H9 (cell line): ENCODE measurements at regions not wholly inside any gene's neighbourhood (a gene's known extent, or its start where the extent isn't known, plus 50 kb on each side); places are given as distances from the start of the nearest gene placed in this dataset.

Experiments used
- DNase-seq: peaks from one replicate; pipeline ENCODE4 v3.0.0-alpha.2; 2017
- H2AFZ ChIP-seq: one replicate; pipeline ENCODE4 v1.6.1; 2013; ENCODE audit warnings: mild to moderate bottlenecking, low read length, control low read depth, moderate library complexity
- H2AK5ac ChIP-seq: 2 replicates; pipeline ENCODE4 v1.6.1; 2013; ENCODE audit warnings: low read length, control low read depth, mixed read lengths; ENCODE audit not compliant: insufficient read length
- H2BK120ac ChIP-seq: one replicate; pipeline ENCODE4 v1.6.1; 2013; ENCODE audit warnings: low read depth, mild to moderate bottlenecking, low read length, control low read depth, inconsistent platforms; ENCODE audit not compliant: poor library complexity, severe bottlenecking
- H2BK12ac ChIP-seq: 2 replicates; pipeline ENCODE4 v1.6.1; 2013; ENCODE audit warnings: low read length, control low read depth, mixed read lengths, low read depth; ENCODE audit not compliant: insufficient read length
- H2BK15ac ChIP-seq: 2 replicates; pipeline ENCODE4 v1.6.1; 2013; ENCODE audit warnings: low read depth, low read length, control low read depth
- H2BK20ac ChIP-seq: one replicate; pipeline ENCODE4 v1.6.1; 2013; ENCODE audit warnings: low read depth, mild to moderate bottlenecking, low read length, control low read depth, inconsistent platforms; ENCODE audit not compliant: poor library complexity, severe bottlenecking
- H2BK5ac ChIP-seq: 2 replicates; pipeline ENCODE4 v1.6.1; 2013; ENCODE audit warnings: low read length, control low read depth, mixed read lengths; ENCODE audit not compliant: insufficient read length
- H3K14ac ChIP-seq: 2 replicates; pipeline ENCODE4 v1.6.1; 2013; ENCODE audit warnings: low read length, control low read depth; ENCODE audit not compliant: insufficient read depth
- H3K18ac ChIP-seq: 2 replicates; pipeline ENCODE4 v1.6.1; 2013; ENCODE audit warnings: low read depth, mild to moderate bottlenecking, mixed read lengths, low read length, control low read depth; ENCODE audit not compliant: insufficient read length
- H3K23ac ChIP-seq: 2 replicates; pipeline ENCODE4 v1.6.1; 2013; ENCODE audit warnings: low read length, control low read depth, mixed read lengths, low read depth; ENCODE audit not compliant: insufficient read length
- H3K23me2 ChIP-seq: 2 replicates; pipeline ENCODE4 v1.6.1; 2013; ENCODE audit warnings: low read depth, mild to moderate bottlenecking, mixed read lengths, low read length, control low read depth; ENCODE audit not compliant: insufficient read length, poor library complexity, severe bottlenecking
- H3K27ac ChIP-seq: 2 replicates; pipeline ENCODE4 v1.5.1; 2013; ENCODE audit warnings: low read length, control low read depth, mixed read lengths, low read depth; ENCODE audit not compliant: insufficient read length
- H3K27me3 ChIP-seq: 2 replicates; pipeline ENCODE4 v1.6.1; 2013; ENCODE audit warnings: low read length, control low read depth, inconsistent platforms; ENCODE audit not compliant: insufficient read depth
- H3K4ac ChIP-seq: 2 replicates; pipeline ENCODE4 v1.6.1; 2013; ENCODE audit warnings: low read depth, mild to moderate bottlenecking, control low read depth, inconsistent platforms, low read length, moderate library complexity
- H3K4me1 ChIP-seq: 2 replicates; pipeline ENCODE4 v1.6.1; 2013; ENCODE audit warnings: low read length, control low read depth, inconsistent platforms; ENCODE audit not compliant: insufficient read depth
- H3K4me2 ChIP-seq: 2 replicates; pipeline ENCODE4 v1.6.1; 2013; ENCODE audit warnings: low read length, control low read depth, mixed read lengths; ENCODE audit not compliant: insufficient read length, insufficient read depth
- H3K56ac ChIP-seq: 2 replicates; pipeline ENCODE4 v1.6.1; 2013; ENCODE audit warnings: low read depth, mild to moderate bottlenecking, mixed read lengths, low read length, control low read depth; ENCODE audit not compliant: insufficient read length
- H3K79me1 ChIP-seq: 2 replicates; pipeline ENCODE4 v1.6.1; 2013; ENCODE audit warnings: low read depth, mild to moderate bottlenecking, moderate library complexity, low read length, control low read depth, inconsistent platforms; ENCODE audit not compliant: insufficient read depth, poor library complexity, severe bottlenecking
- H3K79me2 ChIP-seq: 2 replicates; pipeline ENCODE4 v1.6.1; 2013; ENCODE audit warnings: low read length, control low read depth, inconsistent platforms; ENCODE audit not compliant: insufficient read depth
- H3K9ac ChIP-seq: 2 replicates; pipeline ENCODE4 v1.6.1; 2013; ENCODE audit warnings: low read length, control low read depth, mixed read lengths; ENCODE audit not compliant: insufficient read length; ENCODE audit errors: extremely low read depth
- H3K9me3 ChIP-seq: one replicate; pipeline ENCODE4 v1.6.1; 2013; ENCODE audit warnings: low read depth, low read length, inconsistent platforms; ENCODE audit not compliant: control insufficient read depth
- H3T11ph ChIP-seq: one replicate; pipeline ENCODE4 v1.6.1; 2013; ENCODE audit warnings: mild to moderate bottlenecking, low read length, control low read depth, inconsistent platforms
- H4K20me1 ChIP-seq: one replicate; pipeline ENCODE4 v1.6.1; 2013; ENCODE audit not compliant: control insufficient read depth, insufficient read length, insufficient read depth
- H4K5ac ChIP-seq: 2 replicates; pipeline ENCODE4 v1.6.1; 2013; ENCODE audit warnings: low read depth, mild to moderate bottlenecking, mixed read lengths, low read length, control low read depth; ENCODE audit not compliant: insufficient read length
- H4K8ac ChIP-seq: replicated peaks from 2 replicates; pipeline ENCODE4 v1.6.1; 2013; ENCODE audit warnings: low read length, control low read depth, mixed read lengths, low read depth; ENCODE audit not compliant: insufficient read length
- H4K91ac ChIP-seq: 2 replicates; pipeline ENCODE4 v1.6.1; 2013; ENCODE audit warnings: low read depth, mild to moderate bottlenecking, moderate library complexity, mixed read lengths, low read length, control low read depth; ENCODE audit not compliant: insufficient read length
- H3K27ac Mint-ChIP-seq, 3 experiments: 2 replicates in 2 of 3; 3 replicates in 1 of 3; pipeline ENCODE4 v1.8.0; 2020 to 2021; ENCODE audit warnings: mixed read lengths in 3 of 3, mild to moderate bottlenecking in 1 of 3, moderate library complexity in 1 of 3
- H3K27me3 Mint-ChIP-seq: 2 replicates; pipeline ENCODE4 v1.8.0; 2021; ENCODE audit warnings: low read depth, mild to moderate bottlenecking, moderate library complexity, mixed read lengths
- H3K36me3 Mint-ChIP-seq, 3 experiments: 2 replicates in 2 of 3; 3 replicates in 1 of 3; pipeline ENCODE4 v1.8.0; 2020 to 2021; ENCODE audit warnings: low read depth in 3 of 3, mixed read lengths in 3 of 3; ENCODE audit not compliant: insufficient read depth in 1 of 3
- H3K4me1 Mint-ChIP-seq, 2 experiments: 2 replicates each; pipeline ENCODE4 v1.8.0; 2020; ENCODE audit warnings: mixed read lengths in 2 of 2
- H3K4me3 Mint-ChIP-seq, 2 experiments: 2 replicates in 1 of 2; 3 replicates in 1 of 2; pipeline ENCODE4 v1.8.0; 2020 to 2021; ENCODE audit warnings: mild to moderate bottlenecking in 2 of 2, mixed read lengths in 2 of 2, moderate library complexity in 1 of 2
- H3K9me3 Mint-ChIP-seq, 2 experiments: 2 replicates in 1 of 2; 3 replicates in 1 of 2; pipeline ENCODE4 v1.8.0; 2020; ENCODE audit warnings: mild to moderate bottlenecking in 2 of 2, mixed read lengths in 2 of 2, moderate library complexity in 1 of 2
- CTCF ChIP-seq: fragments of 200-600 bp; sonication (generic); conservative IDR thresholded peaks from 3 replicates; pipeline ENCODE4 v1.8.0; 2021; ENCODE audit warnings: antibody characterized with exemption, mild to moderate bottlenecking
- WGBS: extraction: QIAGEN DNeasy Blood & Tissue Kit; methylation state at CpG from one replicate; pipeline ENCODE4 v1.1.7; 2013; ENCODE audit warnings: missing lambda C conversion rate, low lambda C conversion rate, mixed read lengths; ENCODE audit not compliant: insufficient read length; ENCODE audit errors: extremely low coverage; 5-methylcytosine and 5-hydroxymethylcytosine counted together

GRCh38 chr3:102177075-102177755 is 257.6 kb upstream of the ZPLD1 start:
- Histone ChIP-seq H2BK15ac (no peak overlapping the region), H4K91ac (no peak overlapping the region), H3K9me3 (no peaks in the 10 kb centered on the region), H3K27ac (no peak overlapping the region), H4K8ac (no peak overlapping the region), H3K23ac (no peak overlapping the region), H3K18ac (no peak overlapping the region), H4K5ac (no peak overlapping the region), H2BK12ac (no peak overlapping the region), H3K4me1 (peaks cover 3% of the 10 kb centered on the region; the same call in 1 of the 2 replicates), H3K79me2 (no peaks in the 10 kb centered on the region), H3K79me1 (no peaks in the 10 kb centered on the region), H3K27me3 (no peaks in the 10 kb centered on the region), H4K20me1 (no peaks in the 10 kb centered on the region), H2BK5ac (no peak overlapping the region), H2BK20ac (no peak overlapping the region), H2AK5ac (no peak overlapping the region), H3K23me2 (no peaks in the 10 kb centered on the region), H2AFZ (no peak overlapping the region), H3K9ac (no peak overlapping the region), H3T11ph (no peak overlapping the region), H2BK120ac (no peak overlapping the region), H3K56ac (no peak overlapping the region), H3K14ac (no peak overlapping the region), H3K4ac (no peak overlapping the region), H3K4me2 (no peak overlapping the region)
- H3K4me1 Mint-ChIP-seq = peaks cover 0 to 3% of the 10 kb centered on the region in 2 experiments; a peak in 1 of 4 replicates
- DNase-seq = no peak
- no CpG with 5 or more reads among the region's 11 CpGs for WGBS
- H3K27ac Mint-ChIP-seq = no peak overlapping the region
- H3K36me3 Mint-ChIP-seq = no peaks in the 10 kb centered on the region
- H3K4me3 Mint-ChIP-seq = no peak overlapping the region
- no peaks in the 10 kb centered on the region for H3K27me3 Mint-ChIP-seq
- H3K9me3 Mint-ChIP-seq = no peaks in the 10 kb centered on the region
- no peak for TF ChIP-seq CTCF
